ENCODE measurements at regions not wholly inside any gene's neighbourhood (a gene's known extent, or its start where the extent isn't known, plus 50 kb on each side); places are given as distances from the start of the nearest gene placed in this dataset.

GRCh38 chr5:44997506-44997905 lies 188.8 kb downstream of the MRPS30 start:
- TF ChIP-seq CTCF (IDR thresholded peaks at IDR 0.05) (no peak), EZH2 (IDR thresholded peaks at IDR 0.05; ENCODE audit: borderline replicate concordance, insufficient read depth, low read depth, low read length, poor library complexity, severe bottlenecking) (no peak)
